NCI-H146 treated with DMSO at 0.1 percent for 48 hours (cell line): ENCODE measurements at regions not wholly inside any gene's neighbourhood (a gene's known extent, or its start where the extent isn't known, plus 50 kb on each side); places are given as distances from the start of the nearest gene placed in this dataset.
"Not testable (repeated sequence)": the region's sequence is repeated elsewhere in the genome, so short reads cannot be mapped to it uniquely, and the experiment has no call there.

Source experiments
- DNase-seq: peaks from one replicate; lab custom pipeline; 2025; ENCODE audit not compliant: unreplicated experiment; lab: John Stamatoyannopoulos, UW

DNA sequence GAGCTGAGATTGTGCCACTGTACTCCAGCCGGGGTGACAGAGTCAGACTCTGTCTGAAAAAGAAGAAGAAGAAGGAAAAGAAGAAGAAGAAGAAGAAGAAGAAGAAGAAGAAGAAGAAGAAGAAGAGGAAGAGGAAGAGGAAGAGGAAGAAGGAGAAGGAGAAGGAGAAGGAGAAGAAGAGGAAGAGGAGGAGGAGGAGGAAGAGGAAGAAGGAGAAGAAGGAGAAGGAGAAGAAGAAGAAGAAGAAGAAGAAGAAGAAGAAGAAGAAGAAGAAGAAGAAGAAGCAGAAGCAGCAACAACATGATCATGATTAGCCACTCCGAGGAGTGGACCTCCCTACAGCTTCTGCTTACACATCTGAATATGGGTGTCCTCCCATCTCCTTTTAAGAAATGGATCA is 100.6 kb upstream of the GATA6 start:
- DNase-seq, result not testable (repeated sequence)

GRCh38 chr18:22069916-22070315 is 99.5 kb upstream of the GATA6 start:
- DNase-seq, result no peak

- DNase-seq, result no peak
Observed at GRCh38 chr18:22073411-22073810, 96.0 kb upstream of the GATA6 start.

DNA sequence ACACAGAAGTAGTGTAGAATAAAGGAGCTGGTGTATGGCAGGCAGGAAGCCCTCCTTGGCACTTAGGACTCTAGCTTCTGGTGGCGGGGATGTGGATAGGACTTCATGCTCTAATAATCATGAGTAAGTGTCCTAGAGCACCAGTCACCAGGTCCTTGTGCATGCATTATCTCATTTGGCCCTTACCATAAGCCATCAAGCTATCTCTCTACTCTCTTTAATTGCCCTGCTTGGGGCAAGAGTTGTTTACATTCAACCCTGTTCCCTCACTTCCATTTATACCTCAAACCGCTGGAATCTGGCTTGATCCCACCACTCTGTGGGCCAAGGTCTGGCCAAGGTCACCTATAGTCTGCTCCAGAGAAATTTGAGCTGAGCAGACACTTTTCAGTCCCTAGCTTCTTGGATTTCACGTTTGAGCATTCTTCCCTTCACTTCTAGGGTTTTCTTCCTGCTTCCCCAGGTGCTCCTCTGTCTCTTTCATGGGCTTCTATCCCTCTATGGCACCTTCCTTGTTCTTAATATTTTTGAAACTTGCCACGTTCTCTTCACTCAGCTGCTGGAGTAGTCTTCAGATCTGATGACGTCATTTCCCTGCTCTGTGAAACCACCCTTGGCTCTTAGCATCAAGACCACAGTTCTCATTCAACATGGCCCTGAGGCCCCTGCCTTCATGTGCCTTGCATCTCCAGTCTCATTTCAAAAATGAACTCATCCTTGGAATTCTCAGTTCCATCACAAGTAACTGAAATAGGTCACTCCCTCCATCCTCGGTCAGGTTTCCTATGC is 94.9 kb upstream of the GATA6 start:
- no peak for DNase-seq

DNA sequence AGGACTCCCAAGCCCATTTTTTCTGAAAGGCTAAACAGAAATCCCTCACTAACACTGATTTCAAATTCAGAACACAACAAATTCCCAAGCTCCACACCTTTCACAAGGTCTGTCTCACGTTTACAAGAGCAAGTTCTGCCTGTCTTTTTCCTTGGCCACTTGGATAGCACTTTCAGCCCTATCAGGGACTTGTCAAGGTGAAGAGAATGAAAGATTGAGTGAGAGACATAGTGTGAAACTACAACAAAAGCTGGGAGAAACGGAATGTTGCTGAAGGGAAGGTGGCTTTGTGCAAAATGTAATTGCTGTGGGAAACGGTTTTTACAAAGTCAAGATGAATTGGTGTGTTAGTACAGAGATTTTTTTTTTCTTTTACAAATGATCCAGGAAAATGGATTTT is 89.4 kb upstream of the GATA6 start:
- DNase-seq, result no peak

GRCh38 chr18:22082408-22082807 is 87.0 kb upstream of the GATA6 start:
- no peak for DNase-seq

DNA sequence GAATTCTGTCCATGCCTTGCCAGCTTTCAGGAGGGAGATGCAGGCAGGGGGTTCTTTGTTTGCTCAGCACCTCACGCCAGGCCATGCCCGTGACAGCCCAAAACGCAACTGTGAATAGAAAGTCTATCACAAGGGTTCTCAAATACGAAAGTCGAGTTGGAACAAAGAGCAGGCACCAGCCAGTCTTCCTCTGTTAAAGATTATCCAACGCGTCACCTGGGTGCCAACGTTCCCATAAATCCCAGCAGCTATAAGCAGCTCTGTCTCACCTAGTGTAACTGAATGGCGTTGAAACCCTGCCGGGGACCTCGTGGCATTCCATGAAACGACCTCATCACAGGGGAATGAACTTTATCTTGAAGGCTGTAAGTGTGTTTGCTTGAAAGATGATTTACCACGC is 84.8 kb upstream of the GATA6 start:
- DNase-seq, result no peak

DNA sequence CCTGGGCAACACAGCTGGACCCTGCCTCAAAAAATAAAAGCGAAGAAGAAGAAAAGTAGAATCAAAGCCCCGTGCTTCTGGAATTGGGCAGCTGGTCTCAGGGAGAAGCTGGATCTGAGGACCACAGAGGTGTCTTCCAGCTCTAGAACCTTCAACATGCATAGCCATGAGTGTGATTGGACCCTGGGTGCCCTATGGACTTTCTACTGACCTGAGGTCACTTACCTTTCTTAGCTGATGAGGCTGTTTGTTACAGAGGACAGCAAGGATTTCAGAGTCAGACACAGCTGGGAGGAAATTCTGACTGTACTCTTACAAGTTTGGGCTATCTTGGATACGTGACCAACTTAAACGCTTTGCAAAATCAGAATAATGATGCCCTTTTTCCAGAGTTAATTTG is 82.4 kb upstream of the GATA6 start:
- no peak for DNase-seq

- DNase-seq, result no peak
Observed at GRCh38 chr18:22088029-22088428, 81.4 kb upstream of the GATA6 start.

- no peak for DNase-seq
Observed at GRCh38 chr18:22088996-22089640, 80.3 kb upstream of the GATA6 start.

GRCh38 chr18:22091341-22091740 is 78.0 kb upstream of the GATA6 start:
- DNase-seq, result no peak

DNA sequence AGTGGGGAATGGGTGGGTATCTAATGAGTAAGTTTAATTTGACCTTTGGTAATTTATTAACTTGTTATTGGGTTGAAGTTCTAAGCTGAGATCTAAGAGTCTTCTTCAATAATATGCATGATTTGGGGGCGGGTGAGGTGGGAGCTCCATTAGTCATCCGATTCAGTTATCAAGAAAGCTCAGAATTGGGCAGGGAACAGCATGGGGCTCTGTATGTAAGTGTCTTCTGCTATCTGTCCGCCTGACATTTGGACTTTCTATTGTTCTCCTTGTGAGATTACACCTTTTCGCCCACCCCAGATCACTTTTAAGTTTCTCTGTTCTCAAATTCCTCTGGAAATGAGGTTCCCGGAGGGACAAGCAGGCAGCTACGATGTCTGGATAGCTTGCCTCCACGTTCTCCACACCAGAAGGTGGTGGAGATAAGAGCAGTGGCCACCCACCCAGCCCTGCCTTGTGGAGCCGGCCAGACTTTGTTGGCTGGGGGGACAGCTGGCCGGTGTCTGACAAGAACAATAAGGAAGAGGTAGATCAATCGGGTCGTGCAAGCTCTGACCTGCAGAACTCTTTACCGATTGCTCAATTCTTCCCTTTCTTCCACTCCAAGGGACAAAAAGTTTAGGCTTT is 75.5 kb upstream of the GATA6 start:
- DNase-seq, result no peak

GRCh38 chr18:22094358-22094734 is 75.0 kb upstream of the GATA6 start:
- DNase-seq, result no peak

DNA sequence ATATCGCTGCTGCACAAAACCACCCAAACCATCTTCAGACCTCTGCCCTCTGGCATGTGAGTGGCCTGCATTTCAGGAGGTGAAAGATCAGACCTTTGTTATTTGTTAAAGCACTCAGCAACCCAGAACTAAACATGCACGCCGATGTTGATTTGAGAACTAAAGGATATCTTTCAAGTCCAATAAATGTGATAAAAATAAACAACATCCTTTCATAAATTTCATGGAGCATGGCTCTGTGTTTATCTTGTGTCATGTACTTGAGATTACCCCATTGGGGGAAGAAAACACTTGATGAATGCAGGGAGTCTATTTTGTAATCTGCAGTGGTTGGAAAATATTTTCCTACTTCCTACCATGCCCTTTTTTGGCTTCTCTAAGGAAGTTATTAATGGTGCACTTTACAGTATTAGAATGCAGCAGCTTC is 70.8 kb upstream of the GATA6 start:
- no peak for DNase-seq

GRCh38 chr18:22099925-22100324 is 69.5 kb upstream of the GATA6 start:
- DNase-seq, result no peak

- no peak for DNase-seq
Observed at GRCh38 chr18:22101731-22102130, 67.7 kb upstream of the GATA6 start.

GRCh38 chr18:22102953-22103646 is 66.3 kb upstream of the GATA6 start:
- no peak for DNase-seq

GRCh38 chr18:22103647-22104031 is 65.8 kb upstream of the GATA6 start:
- no peak for DNase-seq

- peak; percentile 35 for DNase-seq
Observed at GRCh38 chr18:22106536-22107292, 62.7 kb upstream of the GATA6 start.

DNA sequence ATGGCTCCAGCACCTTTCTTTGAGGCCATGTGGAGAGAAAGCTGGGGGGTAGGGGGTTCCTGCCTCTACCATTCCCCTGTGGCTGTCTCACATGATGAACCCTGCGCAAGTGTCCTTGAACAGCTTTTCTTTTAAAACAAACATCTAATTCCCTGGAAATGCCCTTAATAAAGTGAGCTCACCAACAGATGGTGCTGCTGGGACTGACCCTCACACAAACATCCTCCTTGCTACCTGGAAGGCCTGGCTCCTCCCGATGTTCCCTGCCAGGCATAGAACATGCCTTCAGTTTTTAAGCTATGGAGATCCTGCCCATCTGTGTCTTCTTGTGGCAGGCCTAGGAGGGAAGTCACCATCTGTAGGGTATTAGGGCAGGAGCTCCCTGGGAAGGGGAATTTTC is 60.7 kb upstream of the GATA6 start:
- DNase-seq, result peak; percentile 20

DNA sequence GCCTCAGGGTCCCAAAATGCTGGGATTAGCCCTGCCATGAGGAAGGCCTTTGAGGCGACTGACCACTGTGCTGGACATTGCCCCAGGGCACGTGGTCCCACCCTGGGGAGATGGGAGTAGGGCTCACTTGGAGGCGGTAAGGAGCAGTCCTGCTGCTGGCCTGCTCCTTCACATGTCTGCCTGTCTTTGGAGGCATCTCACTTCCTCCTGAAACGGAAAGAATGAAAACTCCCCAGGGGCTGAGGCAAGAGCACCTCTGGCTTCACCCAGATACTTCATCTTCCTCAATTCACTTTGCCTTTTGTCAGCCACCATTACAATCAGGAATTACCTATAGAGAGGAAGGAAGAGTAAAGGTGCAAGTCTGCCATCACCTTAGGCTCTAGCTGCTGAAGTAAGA is 59.9 kb upstream of the GATA6 start:
- no peak for DNase-seq
